Endothelial cell of umbilical vein (primary cell): ENCODE measurements at regions not wholly inside any gene's neighbourhood (a gene's known extent, or its start where the extent isn't known, plus 50 kb on each side); places are given as distances from the start of the nearest gene placed in this dataset.

Experiments
- BruUV-seq: library from RNA; stranded (reverse); fragments of 400-500 nt; replicated peaks from 2 replicates; lab custom pipeline; 2021; lab: Mats Ljungman, UMichigan
- CTCF ChIA-PET: fragments of 300-600, 350-600 bp; sonication (Branson Sonifier 250); formaldehyde crosslinking; loops from one replicate; lab custom pipeline; 2021; ENCODE audit warnings: antibody characterized with exemption, inconsistent platforms; lab: Charles Lee
- POLR2A ChIA-PET: fragments of 300-600, 350-600 bp; sonication (Branson Sonifier 250); formaldehyde crosslinking; loops from one replicate; lab custom pipeline; 2021; ENCODE audit warnings: antibody characterized with exemption, inconsistent platforms; lab: Charles Lee
- DNase-seq: peaks from one replicate; pipeline ENCODE4 v3.0.0-alpha.2; 2011; ENCODE audit warnings: low read depth, low spot score
- FAIRE-seq: peaks from 2 replicates; lab custom pipeline; 2011; peaks lifted over from hg19 to GRCh38; lab: Jason Lieb, UNC
- H2AFZ ChIP-seq: 2 replicates; pipeline ENCODE4 v1.6.0; 2012; ENCODE audit warnings: low read depth, low read length, control low read depth, inconsistent platforms
- H3K27ac ChIP-seq: 2 replicates; pipeline ENCODE4 v1.5.1; 2011; ENCODE audit warnings: low read depth, mild to moderate bottlenecking, control low read depth, low read length, moderate library complexity; ENCODE audit not compliant: insufficient read depth
- H3K27me3 ChIP-seq, 2 experiments: 2 replicates each; pipeline versions ENCODE4 v1.6.0 to v1.6.1; 2011; ENCODE audit warnings: low read length in 2 of 2, mixed read lengths in 1 of 2; ENCODE audit not compliant: control insufficient read depth in 2 of 2, insufficient read depth in 2 of 2
- H3K36me3 ChIP-seq, 2 experiments: 2 replicates in 1 of 2; 3 replicates in 1 of 2; pipeline ENCODE4 v1.5.1; 2011; ENCODE audit warnings: low read length in 2 of 2, mild to moderate bottlenecking in 1 of 2, moderate library complexity in 1 of 2; ENCODE audit not compliant: control insufficient read depth in 2 of 2, insufficient read depth in 2 of 2; ENCODE audit errors: extremely low read depth in 1 of 2
- H3K4me1 ChIP-seq: 3 replicates; pipeline ENCODE4 v1.5.1; 2011; ENCODE audit warnings: mild to moderate bottlenecking, low read length; ENCODE audit not compliant: control insufficient read depth, insufficient read depth; ENCODE audit errors: extremely low read depth
- H3K4me2 ChIP-seq: 2 replicates; pipeline ENCODE4 v1.6.1; 2011; ENCODE audit warnings: low read length, control low read depth, mixed read lengths; ENCODE audit not compliant: insufficient read depth
- H3K4me3 ChIP-seq, 3 experiments: fragments of 200-600 bp in 1 of 3; sonication (generic), shearing (Covaris generic) in 1 of 3; replicated peaks in 1 of 3; 2 replicates each; pipeline ENCODE4 v1.5.1; 2011 to 2016; ENCODE audit warnings: control low read depth in 3 of 3, low read length in 3 of 3, mild to moderate bottlenecking in 2 of 3, inconsistent platforms in 1 of 3, low read depth in 1 of 3, moderate library complexity in 1 of 3; ENCODE audit not compliant: insufficient read depth in 1 of 3
- H3K79me2 ChIP-seq: 2 replicates; pipeline ENCODE4 v1.6.0; 2012; ENCODE audit warnings: low read length, inconsistent platforms; ENCODE audit not compliant: control insufficient read depth, insufficient read depth
- H3K9ac ChIP-seq: replicated peaks from 2 replicates; pipeline ENCODE3; 2011; ENCODE audit warnings: low read length, control low read depth; ENCODE audit not compliant: insufficient read depth; ENCODE audit errors: extremely low read depth
- H3K9me1 ChIP-seq: replicated peaks from 3 replicates; pipeline ENCODE4 v1.6.0; 2011; ENCODE audit warnings: mild to moderate bottlenecking, low read length; ENCODE audit not compliant: control insufficient read depth, insufficient read depth; ENCODE audit errors: extremely low read depth
- H3K9me3 ChIP-seq: replicated peaks from 2 replicates; pipeline ENCODE4 v1.5.1; 2012; ENCODE audit warnings: low read length, inconsistent platforms; ENCODE audit not compliant: control insufficient read depth, insufficient read depth
- H4K20me1 ChIP-seq: replicated peaks from 2 replicates; pipeline ENCODE3; 2011; ENCODE audit warnings: mild to moderate bottlenecking, low read length; ENCODE audit not compliant: control insufficient read depth, insufficient read depth; ENCODE audit errors: extremely low read depth
- EZH2 ChIP-seq: IDR thresholded peaks from 2 replicates; pipeline ENCODE4 v1.6.1; 2012; ENCODE audit warnings: borderline replicate concordance, low read depth, mild to moderate bottlenecking, moderate library complexity, low read length, inconsistent platforms; ENCODE audit not compliant: severe bottlenecking
- FOS ChIP-seq: IDR thresholded peaks from 2 replicates; pipeline ENCODE4 v1.6.1; 2011; ENCODE audit warnings: mild to moderate bottlenecking, low read length, moderate library complexity, borderline replicate concordance; ENCODE audit not compliant: insufficient read depth
- GATA2 ChIP-seq: IDR thresholded peaks from 2 replicates; pipeline ENCODE4 v1.7.0; 2011; ENCODE audit warnings: low read depth, mild to moderate bottlenecking, moderate library complexity, mixed read lengths, low read length; ENCODE audit not compliant: insufficient read length, insufficient read depth
- JUN ChIP-seq: IDR thresholded peaks from 2 replicates; pipeline ENCODE4 v1.6.1; 2011; ENCODE audit warnings: borderline replicate concordance, low read depth; ENCODE audit not compliant: insufficient read length, insufficient read depth
- MYC ChIP-seq: IDR thresholded peaks from one replicate; pipeline ENCODE4 v1.6.1; 2011; ENCODE audit warnings: mild to moderate bottlenecking, low read depth, low read length
- POLR2A ChIP-seq: IDR thresholded peaks from 2 replicates; pipeline ENCODE4 v1.6.1; 2012; ENCODE audit warnings: low read depth, mild to moderate bottlenecking, control low read depth, low read length
- POLR2AphosphoS5 ChIP-seq: IDR thresholded peaks from 2 replicates; pipeline ENCODE4 v1.6.1; 2012; ENCODE audit warnings: low read depth, mild to moderate bottlenecking, control low read depth, low read length, moderate library complexity; ENCODE audit not compliant: insufficient read depth
- dilution Hi-C: fragments of 300-500 bp; cut with MboI; formaldehyde crosslinking; loops from one replicate; pipeline ENCODE4 v1.15.0; 2019; ENCODE audit warnings: low sequenced_read_pairs; ENCODE audit not compliant: extremely low pct_ligation_motif_present
- intact Hi-C: fragments of 100-400 bp; cut with micrococcal nuclease; formaldehyde crosslinking; loops from one replicate; pipeline ENCODE4 v1.10.0; 2022
- TF ChIP-seq, protein P1 (sequence below), 2 donors: IDR thresholded peaks; 1 replicate in 1 of 2; 2 replicates in 1 of 2; pipeline ENCODE4 v1.5.1; 2011; ENCODE audit warnings: low read length in 2 of 2, mild to moderate bottlenecking in 2 of 2, moderate library complexity in 2 of 2, control low read depth in 1 of 2, inconsistent platforms in 1 of 2, low read depth in 1 of 2; ENCODE audit not compliant: insufficient read depth in 1 of 2; ENCODE audit errors: extremely low read depth in 1 of 2
- TF ChIP-seq, protein P2 (sequence below): IDR thresholded peaks from 2 replicates; pipeline ENCODE4 v1.6.1; 2011; ENCODE audit not compliant: insufficient read depth, insufficient read length

GRCh38 chr3:18890449-18890848 lies 257.9 kb upstream of the KCNH8 start:
- H3K9me1 ChIP-seq = no peaks in the 10 kb centered on the region
- no peaks in the 10 kb centered on the region for H4K20me1 ChIP-seq
- FAIRE-seq (no peak), DNase-seq (no peak)
- intact Hi-C loops = no loop called here
- dilution Hi-C loops = no loop called here
- TF ChIP-seq GATA2 (no peak), EZH2 (no peak), JUN (no peak), FOS (no peak), MYC (no peak), POLR2AphosphoS5 (no peak), POLR2A (no peak)
- TF ChIP-seq, protein P1, sequence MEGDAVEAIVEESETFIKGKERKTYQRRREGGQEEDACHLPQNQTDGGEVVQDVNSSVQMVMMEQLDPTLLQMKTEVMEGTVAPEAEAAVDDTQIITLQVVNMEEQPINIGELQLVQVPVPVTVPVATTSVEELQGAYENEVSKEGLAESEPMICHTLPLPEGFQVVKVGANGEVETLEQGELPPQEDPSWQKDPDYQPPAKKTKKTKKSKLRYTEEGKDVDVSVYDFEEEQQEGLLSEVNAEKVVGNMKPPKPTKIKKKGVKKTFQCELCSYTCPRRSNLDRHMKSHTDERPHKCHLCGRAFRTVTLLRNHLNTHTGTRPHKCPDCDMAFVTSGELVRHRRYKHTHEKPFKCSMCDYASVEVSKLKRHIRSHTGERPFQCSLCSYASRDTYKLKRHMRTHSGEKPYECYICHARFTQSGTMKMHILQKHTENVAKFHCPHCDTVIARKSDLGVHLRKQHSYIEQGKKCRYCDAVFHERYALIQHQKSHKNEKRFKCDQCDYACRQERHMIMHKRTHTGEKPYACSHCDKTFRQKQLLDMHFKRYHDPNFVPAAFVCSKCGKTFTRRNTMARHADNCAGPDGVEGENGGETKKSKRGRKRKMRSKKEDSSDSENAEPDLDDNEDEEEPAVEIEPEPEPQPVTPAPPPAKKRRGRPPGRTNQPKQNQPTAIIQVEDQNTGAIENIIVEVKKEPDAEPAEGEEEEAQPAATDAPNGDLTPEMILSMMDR (IDR thresholded peaks at IDR 0.05; ENCODE audit: extremely low read depth in 1 of 2, insufficient read depth in 1 of 2, low read depth in 1 of 2, low read length in 2 of 2) = no peak
- TF ChIP-seq, protein P2, sequence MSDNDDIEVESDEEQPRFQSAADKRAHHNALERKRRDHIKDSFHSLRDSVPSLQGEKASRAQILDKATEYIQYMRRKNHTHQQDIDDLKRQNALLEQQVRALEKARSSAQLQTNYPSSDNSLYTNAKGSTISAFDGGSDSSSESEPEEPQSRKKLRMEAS = no peak
- no peaks in the 10 kb centered on the region for H3K79me2 ChIP-seq
- H2AFZ ChIP-seq = no peak overlapping the region
- H3K4me1 ChIP-seq = no peaks in the 10 kb centered on the region
- no peak overlapping the region for H3K4me3 ChIP-seq
- H3K36me3 ChIP-seq = no peaks in the 10 kb centered on the region
- H3K9ac ChIP-seq = no peak overlapping the region
- ChIA-PET CTCF (no interaction called here), POLR2A (no interaction called here)
- H3K27ac ChIP-seq = no peak overlapping the region
- no TSS peak for BruUV-seq
- H3K27me3 ChIP-seq = no peaks in the 10 kb centered on the region
- H3K4me2 ChIP-seq = no peak overlapping the region
- peaks cover 2% of the 10 kb centered on the region for H3K9me3 ChIP-seq
